ENCODE measurements at regions not wholly inside any gene's neighbourhood (a gene's known extent, or its start where the extent isn't known, plus 50 kb on each side); places are given as distances from the start of the nearest gene placed in this dataset.
"Not testable (repeated sequence)": the region's sequence is repeated elsewhere in the genome, so short reads cannot be mapped to it uniquely, and the experiment has no call there.

GRCh38 chr2:144124882-144125281 lies 395.0 kb downstream of the ZEB2 start:
- DNase-seq (ENCODE audit: low spot score), result no peak

GRCh38 chr2:144120487-144120886 lies 399.4 kb downstream of the ZEB2 start:
- no peak for DNase-seq (ENCODE audit: low spot score)

- no peak for DNase-seq (ENCODE audit: low spot score)
Measured at GRCh38 chr2:144117086-144117485, 402.8 kb downstream of the ZEB2 start.

- no peak for DNase-seq (ENCODE audit: low spot score)
Measured at GRCh38 chr2:144115739-144116291, 404.1 kb downstream of the ZEB2 start.

- DNase-seq (ENCODE audit: low spot score), result no peak
Measured at GRCh38 chr2:144114760-144115159, 405.2 kb downstream of the ZEB2 start.

- DNase-seq (ENCODE audit: low spot score), result no peak
Measured at GRCh38 chr2:144111437-144111836, 408.5 kb downstream of the ZEB2 start.

GRCh38 chr2:144106104-144106503 lies 413.8 kb downstream of the ZEB2 start:
- DNase-seq (ENCODE audit: low spot score), result not testable (repeated sequence)

GRCh38 chr2:144102386-144102785 lies 417.5 kb downstream of the ZEB2 start:
- no peak for DNase-seq (ENCODE audit: low spot score)

GRCh38 chr2:144099780-144100377 lies 420.0 kb downstream of the ZEB2 start:
- DNase-seq (ENCODE audit: low spot score), result no peak

- no peak for DNase-seq (ENCODE audit: low spot score)
Measured at GRCh38 chr2:144099340-144099739, 420.6 kb downstream of the ZEB2 start.

- no peak for DNase-seq (ENCODE audit: low spot score)
Measured at GRCh38 chr2:144097440-144098225, 422.3 kb downstream of the ZEB2 start.

- DNase-seq (ENCODE audit: low spot score), result no peak
Measured at GRCh38 chr2:144096531-144096930, 423.4 kb downstream of the ZEB2 start.

GRCh38 chr2:144094408-144095151 lies 425.3 kb downstream of the ZEB2 start:
- no peak for DNase-seq (ENCODE audit: low spot score)

- DNase-seq (ENCODE audit: low spot score), result no peak
Measured at GRCh38 chr2:144091622-144092021, 428.3 kb downstream of the ZEB2 start.

GRCh38 chr2:144088863-144089262 lies 431.1 kb downstream of the ZEB2 start:
- no peak for DNase-seq (ENCODE audit: low spot score)

- DNase-seq (ENCODE audit: low spot score), result no peak
Measured at GRCh38 chr2:144086965-144087364, 433.0 kb downstream of the ZEB2 start.

GRCh38 chr2:144085016-144085415 lies 434.9 kb downstream of the ZEB2 start:
- DNase-seq (ENCODE audit: low spot score), result no peak

GRCh38 chr2:144084114-144084661 lies 435.7 kb downstream of the ZEB2 start:
- no peak for DNase-seq (ENCODE audit: low spot score)

- no peak for DNase-seq (ENCODE audit: low spot score)
Measured at GRCh38 chr2:144083211-144083610, 436.7 kb downstream of the ZEB2 start.

- no peak for DNase-seq (ENCODE audit: low spot score)
Measured at GRCh38 chr2:144082777-144083176, 437.1 kb downstream of the ZEB2 start.

- DNase-seq (ENCODE audit: low spot score), result no peak
Measured at GRCh38 chr2:144082327-144082726, 437.6 kb downstream of the ZEB2 start.

GRCh38 chr2:144081272-144081671 lies 438.6 kb downstream of the ZEB2 start:
- DNase-seq (ENCODE audit: low spot score), result no peak
